Common myeloid progenitor, CD34-positive (primary cell): ENCODE measurements at regions not wholly inside any gene's neighbourhood (a gene's known extent, or its start where the extent isn't known, plus 50 kb on each side); places are given as distances from the start of the nearest gene placed in this dataset.

Experiments
- CTCF ChIA-PET: fragments of 350-600 bp; sonication (Branson Sonifier 250); formaldehyde crosslinking; loops from one replicate; lab custom pipeline; 2021; ENCODE audit warnings: antibody characterized with exemption; lab: Charles Lee
- POLR2A ChIA-PET: fragments of 350-600 bp; sonication (Branson Sonifier 250); formaldehyde crosslinking; loops from one replicate; lab custom pipeline; 2021; ENCODE audit warnings: antibody characterized with exemption; lab: Charles Lee
- DNase-seq, 3 donors: peaks; one replicate each; pipeline versions ENCODE4 v3.0.0 to v3.0.0-alpha.2; 2013
- H3K27ac ChIP-seq, 2 experiments: 1 replicate in 1 of 2; 2 replicates in 1 of 2; pipeline ENCODE4 v1.7.0; 2013; ENCODE audit warnings: inconsistent platforms in 2 of 2, low read length in 2 of 2, mild to moderate bottlenecking in 2 of 2, low read depth in 1 of 2, moderate library complexity in 1 of 2; ENCODE audit not compliant: severe bottlenecking in 2 of 2, insufficient read depth in 1 of 2, poor library complexity in 1 of 2
- H3K27me3 ChIP-seq, 5 experiments: replicated peaks in 2 of 5; 1 replicate in 3 of 5; 2 replicates in 2 of 5; pipeline versions ENCODE4 v1.6.1 to v1.7.0; 2013; ENCODE audit warnings: low read length in 4 of 5, mild to moderate bottlenecking in 2 of 5, moderate library complexity in 2 of 5, inconsistent platforms in 1 of 5; ENCODE audit not compliant: insufficient read depth in 5 of 5, control insufficient read depth in 4 of 5
- H3K36me3 ChIP-seq, 4 experiments: 1 replicate in 2 of 4; 2 replicates in 2 of 4; pipeline versions ENCODE4 v1.6.1 to v1.7.0; 2013; ENCODE audit warnings: low read length in 3 of 4, control low read depth in 1 of 4, mild to moderate bottlenecking in 1 of 4; ENCODE audit not compliant: control insufficient read depth in 4 of 4, insufficient read depth in 4 of 4
- H3K4me1 ChIP-seq, 4 experiments: 1 replicate in 3 of 4; 2 replicates in 1 of 4; pipeline versions ENCODE4 v1.6.1 to v1.7.1; 2013; ENCODE audit warnings: low read length in 3 of 4, mild to moderate bottlenecking in 3 of 4, control low read depth in 1 of 4, inconsistent platforms in 1 of 4, moderate library complexity in 1 of 4; ENCODE audit not compliant: control insufficient read depth in 4 of 4, insufficient read depth in 4 of 4; ENCODE audit errors: control extremely low read depth in 1 of 4
- H3K4me3 ChIP-seq, 7 experiments: 1 replicate in 4 of 7; 2 replicates in 3 of 7; pipeline versions ENCODE4 v1.5.1 to v1.7.0; 2013; ENCODE audit warnings: mild to moderate bottlenecking in 7 of 7, low read length in 6 of 7, moderate library complexity in 6 of 7, inconsistent platforms in 2 of 7, low read depth in 2 of 7, control low read depth in 1 of 7; ENCODE audit not compliant: insufficient read depth in 4 of 7, control insufficient read depth in 1 of 7; ENCODE audit errors: extremely low read depth in 1 of 7
- H3K9me3 ChIP-seq, 5 experiments: 1 replicate in 4 of 5; 2 replicates in 1 of 5; pipeline versions ENCODE4 v1.6.1 to v1.7.1; 2013; ENCODE audit warnings: low read length in 4 of 5, mild to moderate bottlenecking in 2 of 5, inconsistent platforms in 1 of 5, low read depth in 1 of 5, moderate library complexity in 1 of 5; ENCODE audit not compliant: control insufficient read depth in 4 of 5, insufficient read depth in 2 of 5; ENCODE audit errors: control extremely low read depth in 1 of 5
- WGBS: methylation state at CpG from one replicate; pipeline ENCODE4 v1.1.5; 2013; ENCODE audit not compliant: insufficient coverage; 5-methylcytosine and 5-hydroxymethylcytosine counted together

DNA sequence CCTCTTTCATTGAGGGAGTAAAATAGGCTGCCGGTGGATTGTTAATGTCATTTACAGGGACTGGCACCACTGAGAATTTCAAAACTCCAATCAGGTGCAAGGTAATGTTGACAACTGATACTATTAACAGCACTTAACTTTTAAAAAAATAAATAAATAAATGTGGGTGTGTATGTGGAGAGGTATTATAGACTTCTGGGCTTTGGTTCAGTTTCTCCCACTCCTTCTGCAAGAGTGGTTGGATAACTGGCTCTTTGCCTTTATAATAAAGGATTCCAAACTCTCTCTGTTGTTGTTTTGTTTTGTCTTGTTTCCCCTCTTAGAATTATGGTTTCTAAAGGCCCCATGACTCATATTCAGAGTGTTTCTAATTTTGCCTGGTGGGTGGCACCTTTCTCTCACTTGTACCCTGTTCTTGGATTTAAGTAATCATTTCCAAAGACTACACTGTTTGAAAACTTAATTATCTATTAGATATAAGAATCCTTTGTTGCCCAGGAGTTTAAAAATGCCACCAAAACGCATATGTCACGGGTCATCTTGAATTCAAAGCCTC is 151.6 kb upstream of the ARID2 start:
- POLR2A ChIA-PET: no interaction called here
- no peaks in the 10 kb centered on the region for H3K9me3 ChIP-seq
- no peak for DNase-seq

DNA sequence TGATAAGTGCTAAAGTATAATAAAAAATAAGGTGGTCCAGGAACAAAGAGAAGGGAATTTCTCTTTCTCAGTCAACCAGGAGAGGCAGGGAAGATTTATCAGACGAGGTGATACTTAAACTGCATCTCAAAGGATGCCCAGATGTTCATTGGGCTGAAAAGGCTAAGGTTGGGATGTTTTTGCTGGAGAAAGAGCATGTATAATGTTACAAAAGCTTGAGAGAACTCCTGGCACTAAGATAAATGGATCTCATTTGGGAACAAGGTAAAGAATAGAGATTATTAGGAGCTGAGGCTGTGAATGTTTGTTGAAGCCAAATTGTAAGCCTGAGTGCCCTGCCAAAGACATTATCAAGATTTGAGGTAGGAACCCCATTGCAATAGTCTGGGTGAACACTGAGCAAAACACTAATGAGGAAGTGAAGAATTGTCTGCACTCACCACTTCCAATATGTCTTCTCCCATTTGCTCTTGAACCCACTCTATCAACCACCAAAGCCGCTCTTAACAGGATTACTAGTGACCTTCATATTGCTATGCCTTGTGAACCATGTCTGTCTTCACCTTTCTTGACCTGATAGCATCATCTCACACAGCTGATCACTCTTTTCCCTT is 149.0 kb upstream of the ARID2 start:
- ChIA-PET POLR2A (no interaction called here), CTCF (interaction anchor here (1.1 kb wide), 2 partner anchors 27 to 36 kb away, joined by 3 read pairs; no protein-coding TSS in a partner anchor)
- Histone ChIP-seq H3K4me1 (peaks cover 0 to 22% (median 16%) of the 10 kb centered on the region in 4 experiments), H3K9me3 (no peaks in the 10 kb centered on the region), H3K4me3 (no peak overlapping the region), H3K27ac (no peak overlapping the region), H3K27me3 (no peaks in the 10 kb centered on the region), H3K36me3 (no peaks in the 10 kb centered on the region)
- WGBS: 100% methylated on average over 2 of the region's 2 CpGs
- DNase-seq: no peak

More for the DNA sequence above, 151.6 kb upstream of the ARID2 start:
- Histone ChIP-seq H3K4me1 (peaks cover 0 to 37% (median 17%) of the 10 kb centered on the region in 4 experiments), H3K27me3 (no peaks in the 10 kb centered on the region), H3K27ac (no peak overlapping the region), H3K4me3 (no peak overlapping the region), H3K36me3 (no peaks in the 10 kb centered on the region)
- WGBS: no CpG with 5 or more reads among the region's 3 CpGs
- CTCF ChIA-PET: no interaction called here

DNA sequence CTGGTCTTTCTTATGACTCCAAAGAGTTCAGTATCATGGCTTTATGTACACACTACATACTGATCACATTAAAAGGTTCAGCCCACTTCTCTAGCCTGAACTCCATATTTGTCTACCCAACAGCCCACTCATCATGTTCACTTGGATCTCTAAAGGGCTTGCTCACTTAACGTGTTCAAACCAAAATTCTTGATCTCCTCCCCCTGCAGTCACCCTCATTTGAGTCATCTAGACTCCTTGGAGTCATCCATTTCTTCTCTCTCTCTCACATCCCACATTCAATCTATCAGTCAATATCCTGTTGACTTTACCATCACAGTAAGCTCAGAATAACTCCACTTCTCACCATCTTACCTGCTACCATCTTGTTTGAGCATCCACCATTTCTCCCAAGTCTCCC is 148.4 kb upstream of the ARID2 start:
- POLR2A ChIA-PET: no interaction called here

DNA sequence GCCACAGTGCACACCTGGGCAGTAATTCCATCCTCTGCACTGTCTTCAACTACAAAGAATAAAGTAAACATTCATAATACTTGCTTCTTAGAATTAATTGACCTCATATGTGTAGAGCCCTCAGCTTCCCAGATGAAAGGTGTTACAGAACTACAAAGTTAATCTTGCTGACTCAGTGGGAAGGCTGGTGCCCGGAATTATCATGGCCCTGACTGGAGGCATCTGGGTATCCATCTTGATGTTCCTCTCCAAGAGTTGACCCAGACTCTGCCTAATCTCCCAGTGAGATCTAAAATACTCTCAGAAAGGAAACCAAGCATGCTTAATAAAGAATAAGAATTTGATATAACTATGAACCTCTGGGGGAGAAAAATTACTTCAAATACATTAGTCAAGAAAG is 147.0 kb upstream of the ARID2 start:
- no peak overlapping the region for H3K4me3 ChIP-seq
- H3K27ac ChIP-seq: no peak overlapping the region
- no peaks in the 10 kb centered on the region for H3K9me3 ChIP-seq
- 67% methylated on average over 1 of the region's 1 CpG for WGBS
- H3K4me1 ChIP-seq: peaks cover 0 to 2% (median 0%) of the 10 kb centered on the region in 4 experiments
- no peaks in the 10 kb centered on the region for H3K27me3 ChIP-seq
- CTCF ChIA-PET: no interaction called here
- H3K36me3 ChIP-seq: no peaks in the 10 kb centered on the region
- POLR2A ChIA-PET: no interaction called here
- DNase-seq: no peak

More for the DNA sequence above, 148.4 kb upstream of the ARID2 start:
- Histone ChIP-seq H3K9me3 (no peaks in the 10 kb centered on the region), H3K27me3 (no peaks in the 10 kb centered on the region), H3K36me3 (no peaks in the 10 kb centered on the region), H3K27ac (no peak overlapping the region), H3K4me1 (peaks cover 0 to 15% (median 10%) of the 10 kb centered on the region in 4 experiments), H3K4me3 (no peak overlapping the region)
- WGBS: 100% methylated on average over 1 of the region's 1 CpG
- CTCF ChIA-PET: interaction anchor here (1.1 kb wide), 1 partner anchor 27 kb away, joined by 3 read pairs; no protein-coding TSS in a partner anchor
- no peak for DNase-seq

DNA sequence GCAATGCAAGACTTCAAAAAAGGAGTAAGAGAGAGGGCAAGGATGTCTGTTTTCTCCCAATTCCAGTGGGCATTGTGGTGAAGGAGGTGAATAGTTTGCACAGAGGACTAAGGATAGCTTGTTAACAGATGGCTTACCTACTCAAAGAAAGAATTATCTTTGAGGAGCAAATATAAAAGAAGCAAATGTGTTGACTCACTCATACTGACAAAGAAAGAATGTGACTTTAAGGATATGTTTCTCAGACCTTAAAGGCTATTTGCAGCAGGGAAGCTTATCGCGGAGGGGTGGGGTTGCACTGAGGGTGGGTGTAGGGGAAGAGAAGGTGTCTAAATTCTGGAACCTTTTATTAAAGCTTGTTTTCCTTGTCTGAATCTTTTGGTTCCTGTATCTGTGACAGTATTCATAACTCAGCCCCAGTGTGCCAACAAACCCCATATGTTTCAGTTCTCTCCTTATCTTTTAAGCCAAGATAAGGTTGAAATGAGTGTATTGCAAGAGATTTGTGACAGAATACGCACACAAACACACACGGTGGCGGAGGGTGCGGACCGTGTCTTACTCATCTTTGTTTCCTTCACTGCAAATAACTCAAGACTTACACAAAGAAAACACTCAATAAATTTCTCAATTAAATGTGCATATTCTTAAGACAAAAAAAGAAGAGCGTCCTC is 146.4 kb upstream of the ARID2 start:
- POLR2A ChIA-PET: no interaction called here

DNA sequence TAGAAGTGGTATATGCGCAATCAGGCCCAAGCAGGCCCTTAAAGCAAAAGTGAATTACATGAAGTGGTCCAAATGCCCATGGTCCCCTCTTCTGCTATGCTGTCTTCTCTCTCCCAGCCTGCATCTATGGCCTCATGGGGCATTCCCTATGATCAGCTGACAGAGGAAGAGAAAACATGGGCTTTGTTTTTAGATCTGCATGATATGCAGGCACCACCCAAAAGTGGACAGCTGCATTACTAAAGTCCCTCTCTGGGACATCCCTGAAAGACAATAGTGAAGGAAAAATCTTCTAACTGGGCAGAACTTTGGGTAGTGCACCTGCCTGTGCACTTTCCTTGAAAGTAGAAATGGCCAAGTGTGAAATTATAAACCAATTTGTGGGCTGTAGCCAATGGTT is 145.2 kb upstream of the ARID2 start:
- Histone ChIP-seq H3K27ac (no peak overlapping the region), H3K4me3 (no peak overlapping the region), H3K4me1 (no peaks in the 10 kb centered on the region), H3K27me3 (no peaks in the 10 kb centered on the region), H3K9me3 (no peaks in the 10 kb centered on the region), H3K36me3 (no peaks in the 10 kb centered on the region)
- CTCF ChIA-PET: no interaction called here
- DNase-seq: no peak
- WGBS: 90% methylated on average over 1 of the region's 1 CpG
- POLR2A ChIA-PET: interaction anchor here (1.2 kb wide), 1 partner anchor 12 kb away, joined by 3 read pairs; no protein-coding TSS in a partner anchor

More for the DNA sequence above, 146.4 kb upstream of the ARID2 start:
- 50% methylated on average over 2 of the region's 8 CpGs for WGBS
- no peaks in the 10 kb centered on the region for H3K36me3 ChIP-seq
- CTCF ChIA-PET: interaction anchor here (0.6 kb wide), 1 partner anchor 413 kb away, joined by 3 read pairs; no protein-coding TSS in a partner anchor
- peak in 2 of 3 donors; percentile 29 to 42 for DNase-seq
- no peaks in the 10 kb centered on the region for H3K4me1 ChIP-seq
- H3K4me3 ChIP-seq: no peak overlapping the region
- H3K27me3 ChIP-seq: no peaks in the 10 kb centered on the region
- no peaks in the 10 kb centered on the region for H3K9me3 ChIP-seq
- no peak overlapping the region for H3K27ac ChIP-seq
